ENCODE measurements at regions not wholly inside any gene's neighbourhood (a gene's known extent, or its start where the extent isn't known, plus 50 kb on each side); places are given as distances from the start of the nearest gene placed in this dataset.

DNA sequence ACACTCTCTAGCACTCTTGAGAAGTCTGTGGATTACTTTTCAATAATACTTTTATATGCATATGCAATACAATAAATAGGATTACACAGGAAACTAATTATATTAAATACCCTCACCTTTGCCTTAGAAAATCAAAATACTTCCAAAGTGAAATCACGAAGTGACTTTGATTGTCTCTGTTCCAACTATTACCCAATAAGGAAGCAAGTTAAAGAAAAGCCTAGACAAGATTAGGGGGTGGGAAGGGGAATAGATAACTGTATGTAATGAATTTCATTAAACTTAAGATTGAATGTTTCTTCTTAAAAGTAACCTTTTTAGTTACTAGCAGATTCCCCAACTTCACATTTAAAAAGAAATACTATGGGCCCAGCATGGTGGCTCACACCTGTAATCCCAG, 66.6 kb upstream of the SOX4 start:
- DNase-seq: no peak

DNA sequence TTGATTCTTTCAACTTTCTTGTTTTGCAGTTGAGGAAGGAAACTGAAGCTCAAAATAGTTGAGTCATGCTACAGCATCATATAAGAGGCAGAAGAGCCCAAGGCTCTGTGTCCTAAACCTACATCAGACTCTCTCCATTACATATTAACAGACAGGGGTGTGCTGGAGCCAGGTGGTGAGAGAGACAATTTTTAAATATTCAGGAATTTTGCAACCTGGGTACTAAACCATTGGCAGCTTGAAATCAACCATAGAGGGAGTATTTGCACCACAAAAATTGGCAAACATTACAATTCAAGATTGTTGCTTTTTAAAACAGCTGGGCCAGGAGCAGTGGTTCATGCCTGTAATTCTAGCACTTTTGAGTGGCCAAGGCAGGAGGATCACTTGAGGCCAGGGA, 65.8 kb upstream of the SOX4 start:
- DNase-seq: no peak

DNA sequence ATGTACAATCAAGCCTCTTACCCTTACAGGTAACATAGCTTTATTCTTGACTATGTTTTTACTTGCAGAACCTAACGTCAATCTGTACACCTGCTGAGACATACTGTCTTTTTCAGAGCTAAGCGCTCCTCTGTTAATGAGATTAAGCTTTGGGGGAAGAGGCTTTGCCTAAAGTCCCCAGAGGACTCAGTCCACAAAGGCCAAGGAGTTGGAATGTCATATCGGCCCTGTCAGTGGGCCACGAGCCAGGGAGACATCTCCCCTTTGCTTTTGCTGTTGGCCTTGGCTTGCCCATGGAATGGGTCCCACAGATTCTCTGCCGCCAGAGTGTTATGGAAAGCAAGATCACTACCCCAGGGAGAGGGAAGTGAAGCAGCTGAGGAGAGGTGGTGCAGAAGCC, 64.1 kb upstream of the SOX4 start:
- DNase-seq: no peak

DNA sequence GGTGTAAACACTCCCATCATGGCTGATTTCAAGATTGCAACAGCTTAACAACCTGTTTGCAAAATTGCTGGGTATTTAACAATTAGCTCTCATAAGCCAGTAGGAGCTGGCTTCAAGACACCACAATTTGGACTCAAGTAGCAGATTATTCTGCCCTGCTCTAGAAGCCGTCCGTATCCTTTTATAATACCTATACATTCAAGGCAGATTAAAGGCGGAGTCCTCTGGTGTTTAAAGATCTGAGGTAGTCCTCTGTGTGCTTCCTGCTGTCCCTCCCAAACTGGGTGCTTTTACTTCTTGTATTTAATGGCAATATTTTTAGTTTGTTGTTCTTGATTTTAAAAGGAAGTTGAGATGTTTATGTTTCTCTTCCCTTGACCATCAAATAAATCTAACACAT, 62.2 kb upstream of the SOX4 start:
- no peak for DNase-seq

DNA sequence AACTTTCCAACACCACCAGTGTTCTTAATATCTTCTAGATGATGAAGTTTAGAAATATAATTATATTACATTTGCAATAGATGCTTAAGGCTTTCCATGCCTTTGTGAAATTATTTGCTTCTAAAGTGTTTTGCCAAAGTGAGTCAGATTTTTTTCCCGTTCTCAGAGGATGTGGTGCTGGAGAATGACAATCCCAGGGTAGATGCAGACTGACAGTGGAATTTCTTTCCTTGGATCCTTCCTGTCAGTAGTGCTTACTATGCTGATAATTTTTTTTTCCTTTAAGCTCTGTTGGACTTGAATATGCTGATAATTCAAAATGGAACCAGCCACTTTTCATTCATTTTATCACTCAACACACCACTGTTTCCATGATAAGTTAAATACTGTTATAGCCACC, 59.9 kb upstream of the SOX4 start:
- no peak for DNase-seq

DNA sequence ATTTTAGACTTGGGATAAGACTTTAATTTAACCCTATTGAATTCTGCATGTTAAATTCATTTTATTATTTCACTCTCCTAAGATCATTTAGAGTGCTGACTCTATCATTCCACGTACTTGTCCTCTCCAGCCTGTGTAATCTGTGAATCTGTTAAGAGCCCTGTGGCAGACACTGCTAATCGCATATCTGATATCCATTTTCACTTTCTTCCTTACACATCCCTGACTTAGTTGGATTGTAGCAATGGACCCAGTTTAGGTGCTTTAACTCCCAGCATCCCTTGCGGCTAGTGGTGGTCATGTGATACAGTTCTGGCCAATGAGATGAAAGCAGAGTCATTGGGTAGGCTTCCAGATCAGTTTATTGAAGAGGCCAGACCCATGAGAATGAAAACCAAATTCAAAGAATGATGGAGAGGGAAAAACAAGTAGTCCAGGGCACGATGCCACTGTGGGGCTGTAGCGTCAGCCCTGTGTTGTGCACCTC, 57.2 kb upstream of the SOX4 start:
- DNase-seq: no peak

DNA sequence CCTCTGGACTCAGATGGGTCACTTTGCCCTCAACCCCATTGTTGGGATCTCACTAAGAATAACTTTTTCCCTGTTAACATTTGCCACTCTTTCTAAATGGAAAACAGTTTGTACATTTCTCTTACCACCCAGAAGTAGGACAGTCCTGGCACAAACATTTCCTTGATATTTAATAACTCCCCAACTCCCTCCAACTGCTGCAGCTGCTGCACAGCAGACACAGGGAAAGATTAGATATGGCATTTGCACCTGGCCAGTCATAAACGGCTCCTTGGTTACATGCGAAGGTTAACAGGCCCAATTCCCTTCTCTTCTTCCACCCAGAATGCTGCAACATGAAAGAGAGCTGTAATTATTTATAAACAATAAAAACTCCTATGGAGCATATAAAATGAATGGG, 55.9 kb upstream of the SOX4 start:
- DNase-seq: no peak

DNA sequence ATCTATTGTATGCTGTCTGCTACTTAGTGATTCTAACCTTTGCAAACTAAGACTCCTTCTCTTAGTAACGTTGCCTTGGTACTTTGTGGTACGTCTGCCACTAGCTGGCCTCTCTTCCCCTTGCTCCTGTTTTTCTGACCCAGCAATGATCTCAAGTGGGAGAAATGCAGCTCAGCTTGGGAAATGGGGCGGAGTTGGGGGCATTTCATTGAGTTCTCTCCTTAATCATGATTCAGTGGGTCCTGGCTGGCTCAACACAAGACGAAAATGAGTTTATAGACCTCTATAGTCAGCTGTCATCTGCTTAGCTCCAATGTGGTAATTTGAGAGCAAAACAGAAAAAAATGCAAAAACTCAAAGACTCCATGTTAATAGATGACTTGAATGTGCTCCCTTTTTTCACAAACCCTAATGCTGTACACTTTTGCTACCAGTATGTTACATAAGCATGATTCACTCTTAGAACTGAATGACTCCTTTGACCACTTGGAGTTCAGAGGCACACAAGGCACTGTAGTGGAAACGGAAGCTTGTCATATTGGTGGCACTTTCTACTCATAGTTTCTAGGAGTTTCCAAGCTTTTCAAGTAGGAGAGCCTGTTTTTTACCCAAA, 55.3 kb upstream of the SOX4 start:
- DNase-seq: no peak

DNA sequence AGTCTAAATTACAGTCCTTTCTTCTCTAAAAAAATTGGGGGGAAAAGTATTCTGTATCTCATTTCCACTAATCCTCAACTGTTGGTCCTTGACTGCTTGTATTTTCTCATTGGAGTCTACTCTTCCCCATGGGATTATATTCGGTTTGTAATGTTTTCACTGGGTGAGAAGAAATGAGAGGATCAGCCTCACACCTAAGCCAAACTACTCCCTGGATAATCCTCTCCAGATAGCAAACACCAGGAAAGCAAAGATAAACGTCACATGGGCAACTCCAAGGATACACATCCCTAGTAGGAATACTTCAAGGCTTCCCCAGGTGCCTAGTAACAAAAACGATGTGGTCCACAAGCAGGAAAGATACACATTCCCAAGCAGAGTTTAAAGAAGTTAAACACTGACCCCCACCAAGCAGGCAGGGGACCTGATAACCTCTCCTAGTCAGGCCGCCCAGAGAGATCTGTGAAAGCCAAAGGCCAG, 53.9 kb upstream of the SOX4 start:
- DNase-seq: no peak

All from activated CD8-positive, alpha-beta memory T cell treated with anti-CD3 and anti-CD28 coated beads, Interleukin-2, amount 50 U/mL, for 4 hours (primary cell).